GM19397 (cell line): ENCODE measurements at regions not wholly inside any gene's neighbourhood (a gene's known extent, or its start where the extent isn't known, plus 50 kb on each side); places are given as distances from the start of the nearest gene placed in this dataset.
"Not testable (repeated sequence)": the region's sequence is repeated elsewhere in the genome, so short reads cannot be mapped to it uniquely, and the experiment has no call there.

Source experiments
- ATAC-seq: cut with Tn5 transposase; IDR thresholded peaks from one replicate; pipeline ENCODE4 v1.9.1; 2021; ENCODE audit warnings: mild to moderate bottlenecking, moderate library complexity; ENCODE audit not compliant: unreplicated experiment

- no peak for ATAC-seq
Observed at GRCh38 chr3:157589211-157589610, 86.0 kb upstream of the VEPH1 start.

GRCh38 chr3:157588386-157589060 lies 85.3 kb upstream of the VEPH1 start:
- ATAC-seq = no peak

- ATAC-seq = no peak
Observed at GRCh38 chr3:157586293-157586692, 83.1 kb upstream of the VEPH1 start.

DNA sequence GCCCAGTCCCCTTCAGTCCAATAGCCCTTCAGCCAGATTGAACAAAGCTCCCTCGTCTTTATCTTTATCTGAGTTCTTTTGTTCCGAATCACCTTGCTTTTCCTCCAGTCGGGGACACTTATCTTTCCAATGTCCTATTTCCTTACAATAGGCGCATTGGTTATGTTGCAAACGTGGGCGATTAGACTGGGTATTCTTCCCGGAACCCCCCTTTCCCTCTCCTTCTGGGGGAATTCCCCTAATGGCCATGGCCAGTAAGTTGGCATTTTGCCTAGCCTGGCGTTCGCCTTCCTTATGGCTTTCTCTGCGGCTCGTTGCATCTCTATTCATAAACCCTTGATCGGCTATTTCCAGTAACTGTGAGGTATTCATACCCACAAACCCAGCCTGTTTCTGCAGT lies 82.2 kb upstream of the VEPH1 start:
- no peak for ATAC-seq

- ATAC-seq = no peak
Observed at GRCh38 chr3:157582637-157582973, 79.4 kb upstream of the VEPH1 start.

DNA sequence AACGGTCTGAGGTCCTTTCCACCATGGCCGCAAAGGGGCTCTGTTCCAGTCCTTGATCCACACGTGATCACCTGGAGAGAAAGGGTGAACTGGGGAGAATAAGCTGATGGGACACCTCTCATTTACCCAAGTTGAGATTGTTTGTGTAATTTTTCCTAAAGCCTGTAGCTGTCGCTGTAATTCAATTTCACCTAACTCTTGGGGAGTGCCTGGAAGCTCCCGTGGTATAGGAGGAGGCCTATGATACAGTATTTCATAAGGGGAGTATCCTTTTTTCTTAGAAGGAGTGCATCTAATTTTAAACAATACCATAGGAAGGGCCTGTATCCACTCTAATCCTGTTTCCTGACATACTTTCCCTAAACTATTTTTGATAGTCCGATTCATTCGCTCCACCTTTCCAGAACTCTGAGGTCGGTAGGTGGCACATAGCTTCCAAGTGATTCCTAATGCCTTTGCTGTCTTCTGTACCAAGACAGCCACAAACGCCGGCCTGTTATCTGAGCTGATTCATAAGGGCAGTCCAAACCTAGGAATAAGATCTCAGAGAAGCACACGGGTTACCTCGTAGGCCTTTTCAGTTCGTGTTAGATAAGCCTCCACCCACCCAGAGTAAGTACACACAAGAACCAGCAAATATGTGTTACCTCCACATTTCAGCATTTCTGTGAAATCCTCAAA lies 78.9 kb upstream of the VEPH1 start:
- ATAC-seq = not testable (repeated sequence)

DNA sequence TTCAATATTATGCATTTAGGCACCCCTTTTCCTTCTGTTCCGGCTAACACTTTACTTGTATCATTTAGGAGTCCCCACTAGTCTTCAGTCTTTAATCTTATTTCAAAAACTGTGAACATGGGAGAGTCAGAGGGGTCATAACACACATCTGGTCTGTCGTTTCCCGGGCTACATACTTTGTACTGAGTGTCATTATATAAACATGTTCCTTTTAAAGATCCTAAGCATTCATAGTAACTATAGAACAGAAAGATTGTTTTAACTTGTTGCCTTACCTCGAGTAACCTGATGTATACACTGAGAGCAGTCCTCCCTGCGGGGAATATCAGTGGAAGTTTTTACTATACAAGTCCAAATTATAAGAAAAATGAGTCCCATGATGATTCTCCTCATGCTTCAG lies 78.2 kb upstream of the VEPH1 start:
- ATAC-seq = no peak

DNA sequence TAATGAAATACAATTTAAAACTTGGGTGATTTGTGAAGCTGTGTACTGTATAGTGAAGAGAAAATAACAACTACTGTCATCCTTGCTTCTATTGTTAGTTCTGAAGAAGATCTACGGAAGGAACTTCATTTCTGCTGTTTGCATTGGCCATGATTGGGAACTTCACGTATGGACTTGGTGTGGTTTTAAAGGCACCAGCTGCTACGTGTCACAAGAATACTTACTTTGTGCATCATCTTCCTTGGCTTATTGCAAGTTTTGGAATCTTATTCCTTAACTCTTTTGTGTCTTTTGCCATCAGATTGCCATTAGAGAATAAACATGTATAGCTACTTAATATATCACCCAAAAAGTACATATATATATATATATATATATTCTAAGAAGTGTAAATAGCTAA lies 75.0 kb upstream of the VEPH1 start:
- ATAC-seq = no peak

DNA sequence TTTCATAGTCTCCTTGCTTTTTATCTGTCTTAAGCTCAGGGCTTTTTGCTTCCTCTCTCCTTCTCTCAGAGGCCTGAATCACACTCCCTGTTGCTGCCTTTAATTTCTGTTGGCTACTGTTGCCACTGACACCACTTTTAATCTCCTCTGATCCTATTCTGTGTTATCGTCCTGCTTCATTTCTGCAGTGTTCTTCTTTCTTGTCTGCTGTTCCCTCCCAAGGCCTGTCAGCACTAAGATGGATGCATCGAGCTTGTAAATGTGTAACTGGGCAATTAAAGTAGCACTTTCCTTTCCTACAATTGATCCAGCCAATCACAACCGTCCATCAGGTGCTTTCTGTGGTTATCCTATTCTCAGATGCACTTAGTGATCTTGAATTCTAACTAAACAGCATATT lies 71.3 kb upstream of the VEPH1 start:
- no peak for ATAC-seq

GRCh38 chr3:157573780-157574378 lies 70.7 kb upstream of the VEPH1 start:
- no peak for ATAC-seq

DNA sequence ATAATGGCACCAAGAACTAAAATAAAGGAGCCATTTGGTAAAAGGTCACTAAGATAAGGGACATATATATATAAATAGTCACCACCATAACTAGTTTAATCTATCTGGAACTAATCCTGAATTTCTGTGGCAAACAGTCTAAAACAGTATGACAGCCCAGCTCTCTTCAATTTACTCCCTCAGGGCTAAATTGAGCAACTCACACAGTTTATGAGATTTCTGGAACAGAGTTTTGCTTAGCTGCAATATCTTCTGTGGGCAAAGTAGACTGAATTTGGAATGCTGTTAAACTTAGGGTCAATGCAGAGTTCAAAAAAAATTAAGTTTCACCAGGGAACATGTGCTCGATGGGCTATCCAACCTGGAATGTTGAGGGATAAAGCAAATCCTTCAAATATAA lies 70.1 kb upstream of the VEPH1 start:
- ATAC-seq = no peak

DNA sequence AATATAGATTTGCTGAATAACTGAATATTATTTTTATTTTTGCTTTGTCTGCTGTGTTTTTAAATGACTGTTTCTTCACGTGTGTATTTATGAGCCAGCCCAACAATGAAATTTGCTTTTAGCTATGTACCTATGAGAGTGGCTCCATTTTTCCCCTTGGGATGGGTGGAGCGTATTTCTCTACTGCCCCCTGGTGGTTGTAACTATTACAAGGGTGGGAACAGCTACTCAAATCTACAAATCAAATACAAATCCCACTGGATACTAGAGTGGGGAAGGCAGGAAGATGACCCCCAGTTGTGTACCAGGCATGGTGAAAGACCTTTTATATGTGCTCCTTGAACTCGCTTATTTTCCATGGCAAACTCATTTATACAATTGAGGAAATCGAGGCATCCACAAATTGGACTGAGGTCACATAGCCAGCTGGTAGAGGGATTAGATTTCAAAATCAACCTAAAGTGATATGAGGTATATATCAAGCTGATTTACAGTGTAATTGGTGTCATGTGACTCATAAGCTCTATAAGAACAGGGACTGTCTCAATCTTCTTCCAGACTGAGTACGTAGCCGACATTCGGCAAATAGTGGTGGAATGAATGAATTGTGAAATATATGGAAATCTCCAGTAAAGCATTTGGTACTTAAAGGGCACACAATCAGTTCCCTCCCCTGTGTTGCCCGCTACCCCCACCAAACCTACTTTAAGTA lies 69.5 kb upstream of the VEPH1 start:
- peak; percentile 50 for ATAC-seq

DNA sequence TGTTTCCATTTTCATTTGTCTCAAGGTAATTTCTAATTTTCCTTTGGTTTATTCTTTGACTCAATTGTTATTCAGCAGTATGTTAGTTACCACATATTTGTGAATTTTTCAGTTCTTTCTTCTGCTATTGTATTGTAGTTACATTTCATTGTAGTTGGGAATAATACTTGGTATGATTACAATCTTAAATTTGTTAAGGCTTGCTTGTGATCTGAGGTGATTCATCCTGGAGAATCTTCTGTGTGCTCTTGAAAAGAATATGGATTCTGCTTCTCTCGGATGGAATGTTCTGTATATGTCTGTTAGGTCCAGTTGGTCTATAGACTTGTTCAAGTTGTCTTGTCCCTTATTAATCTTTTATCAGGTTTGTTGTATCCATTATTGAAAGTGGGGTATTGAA lies 63.4 kb upstream of the VEPH1 start:
- no peak for ATAC-seq

DNA sequence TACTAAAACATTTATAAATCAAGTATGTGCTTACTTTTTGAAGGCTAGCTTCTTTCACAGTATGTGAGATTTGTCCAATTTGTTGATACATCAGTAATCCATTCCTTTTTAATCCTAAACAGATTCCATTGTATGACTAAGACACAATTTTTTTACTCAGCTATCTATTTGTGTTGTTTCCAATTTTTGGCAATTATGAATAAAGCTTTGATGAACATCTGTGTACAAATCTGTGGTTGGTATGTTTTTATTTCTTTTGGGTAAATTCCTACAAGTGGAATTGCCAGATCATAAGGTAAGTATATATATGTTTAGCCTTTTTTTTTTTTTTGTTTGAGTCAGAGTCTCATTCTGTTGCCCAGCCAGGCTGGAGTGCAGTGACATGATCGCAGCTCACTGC lies 56.2 kb upstream of the VEPH1 start:
- no peak for ATAC-seq
